ENCODE measurements at regions not wholly inside any gene's neighbourhood (a gene's known extent, or its start where the extent isn't known, plus 50 kb on each side); places are given as distances from the start of the nearest gene placed in this dataset.

DNA sequence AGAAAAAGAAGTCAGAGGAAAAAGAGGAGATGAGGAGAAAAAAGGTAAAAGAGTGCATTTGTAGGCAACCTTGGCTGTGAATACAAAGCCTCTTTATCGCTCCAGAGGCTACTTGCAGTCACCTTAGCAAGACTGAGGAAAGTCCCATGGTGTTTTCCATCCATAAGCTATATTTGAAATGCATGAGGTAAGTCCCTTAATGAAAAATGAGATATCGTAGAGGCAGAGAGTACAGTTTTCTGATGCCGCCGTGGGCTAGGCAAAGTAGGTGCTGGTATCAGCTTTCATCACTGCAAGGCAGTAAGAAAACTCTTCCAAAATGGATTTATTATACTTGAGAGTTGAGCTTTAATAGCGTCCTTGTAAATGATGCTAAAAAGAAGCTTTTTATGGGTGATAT, 186.8 kb downstream of the ASCL1 start:
- Histone ChIP-seq H2AFZ (ENCODE audit: low read depth) (no peak overlapping the region), H3K9me2 (no peaks in the 10 kb centered on the region), H3K27me3 (ENCODE audit: insufficient read depth) (no peaks in the 10 kb centered on the region), H3K36me3 (replicated peaks in 1 of 2; ENCODE audit: control insufficient read depth in 1 of 2, insufficient read depth in 2 of 2, low read length in 1 of 2) (no peaks in the 10 kb centered on the region), H3K4me2 (no peak overlapping the region), H4K20me1 (ENCODE audit: insufficient read depth) (no peaks in the 10 kb centered on the region), H3K9ac (no peak overlapping the region), H3K27ac (ENCODE audit: low read depth in 2 of 2, low read length in 1 of 2) (no peak overlapping the region), H3K79me2 (ENCODE audit: insufficient read depth) (no peaks in the 10 kb centered on the region), H3F3A (replicated peaks; ENCODE audit: insufficient read depth) (no peaks in the 10 kb centered on the region), H3K4me3 (ENCODE audit: low read depth in 2 of 2, low read length in 1 of 2) (no peak overlapping the region), H3K4me1 (ENCODE audit: control insufficient read depth in 1 of 2, insufficient read depth in 2 of 2, low read depth in 1 of 2, low read length in 1 of 2) (peaks cover 0 to 2% of the 10 kb centered on the region in 2 experiments; a peak in 1 of 4 replicates), H3K9me3 (no peaks in the 10 kb centered on the region; the same call in 1 of the 2 replicates)
- 39% methylated on average over 5 of the region's 5 CpGs for WGBS (ENCODE audit: low lambda C conversion rate)
- POLR2A ChIA-PET: no interaction called here
- CTCF ChIA-PET: interaction anchor here (1.9 kb wide), 1 partner anchor 13 kb away, joined by 5 read pairs; no protein-coding TSS in a partner anchor
- no peak for DNase-seq
- TF ChIP-seq, protein P1, sequence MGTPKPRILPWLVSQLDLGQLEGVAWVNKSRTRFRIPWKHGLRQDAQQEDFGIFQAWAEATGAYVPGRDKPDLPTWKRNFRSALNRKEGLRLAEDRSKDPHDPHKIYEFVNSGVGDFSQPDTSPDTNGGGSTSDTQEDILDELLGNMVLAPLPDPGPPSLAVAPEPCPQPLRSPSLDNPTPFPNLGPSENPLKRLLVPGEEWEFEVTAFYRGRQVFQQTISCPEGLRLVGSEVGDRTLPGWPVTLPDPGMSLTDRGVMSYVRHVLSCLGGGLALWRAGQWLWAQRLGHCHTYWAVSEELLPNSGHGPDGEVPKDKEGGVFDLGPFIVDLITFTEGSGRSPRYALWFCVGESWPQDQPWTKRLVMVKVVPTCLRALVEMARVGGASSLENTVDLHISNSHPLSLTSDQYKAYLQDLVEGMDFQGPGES (IDR thresholded peaks at IDR 0.05; ENCODE audit: low read depth, low read length): no peak
- no peak for TF ChIP-seq FOXJ3 (CRISPR knock-in tag; IDR thresholded peaks at IDR 0.05)
- TF ChIP-seq, protein P2, sequence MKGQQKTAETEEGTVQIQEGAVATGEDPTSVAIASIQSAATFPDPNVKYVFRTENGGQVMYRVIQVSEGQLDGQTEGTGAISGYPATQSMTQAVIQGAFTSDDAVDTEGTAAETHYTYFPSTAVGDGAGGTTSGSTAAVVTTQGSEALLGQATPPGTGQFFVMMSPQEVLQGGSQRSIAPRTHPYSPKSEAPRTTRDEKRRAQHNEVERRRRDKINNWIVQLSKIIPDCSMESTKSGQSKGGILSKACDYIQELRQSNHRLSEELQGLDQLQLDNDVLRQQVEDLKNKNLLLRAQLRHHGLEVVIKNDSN (IDR thresholded peaks at IDR 0.05; ENCODE audit: borderline replicate concordance, low read depth): no peak
- TF ChIP-seq CHD2 (IDR thresholded peaks at IDR 0.05; ENCODE audit: low read length, partially characterized antibody): no peak
- no peak for TF ChIP-seq RCOR1 (IDR thresholded peaks at IDR 0.05; ENCODE audit: low read length)
- no peak for TF ChIP-seq TAF1 (IDR thresholded peaks at IDR 0.05; ENCODE audit: borderline replicate concordance, low read depth, low read length)
- TF ChIP-seq RAD21 (IDR thresholded peaks at IDR 0.05; ENCODE audit: low read length): no peak
- no peak for TF ChIP-seq POLR2AphosphoS5 (IDR thresholded peaks at IDR 0.05; ENCODE audit: low read depth, low read length)
- TF ChIP-seq, protein P3, sequence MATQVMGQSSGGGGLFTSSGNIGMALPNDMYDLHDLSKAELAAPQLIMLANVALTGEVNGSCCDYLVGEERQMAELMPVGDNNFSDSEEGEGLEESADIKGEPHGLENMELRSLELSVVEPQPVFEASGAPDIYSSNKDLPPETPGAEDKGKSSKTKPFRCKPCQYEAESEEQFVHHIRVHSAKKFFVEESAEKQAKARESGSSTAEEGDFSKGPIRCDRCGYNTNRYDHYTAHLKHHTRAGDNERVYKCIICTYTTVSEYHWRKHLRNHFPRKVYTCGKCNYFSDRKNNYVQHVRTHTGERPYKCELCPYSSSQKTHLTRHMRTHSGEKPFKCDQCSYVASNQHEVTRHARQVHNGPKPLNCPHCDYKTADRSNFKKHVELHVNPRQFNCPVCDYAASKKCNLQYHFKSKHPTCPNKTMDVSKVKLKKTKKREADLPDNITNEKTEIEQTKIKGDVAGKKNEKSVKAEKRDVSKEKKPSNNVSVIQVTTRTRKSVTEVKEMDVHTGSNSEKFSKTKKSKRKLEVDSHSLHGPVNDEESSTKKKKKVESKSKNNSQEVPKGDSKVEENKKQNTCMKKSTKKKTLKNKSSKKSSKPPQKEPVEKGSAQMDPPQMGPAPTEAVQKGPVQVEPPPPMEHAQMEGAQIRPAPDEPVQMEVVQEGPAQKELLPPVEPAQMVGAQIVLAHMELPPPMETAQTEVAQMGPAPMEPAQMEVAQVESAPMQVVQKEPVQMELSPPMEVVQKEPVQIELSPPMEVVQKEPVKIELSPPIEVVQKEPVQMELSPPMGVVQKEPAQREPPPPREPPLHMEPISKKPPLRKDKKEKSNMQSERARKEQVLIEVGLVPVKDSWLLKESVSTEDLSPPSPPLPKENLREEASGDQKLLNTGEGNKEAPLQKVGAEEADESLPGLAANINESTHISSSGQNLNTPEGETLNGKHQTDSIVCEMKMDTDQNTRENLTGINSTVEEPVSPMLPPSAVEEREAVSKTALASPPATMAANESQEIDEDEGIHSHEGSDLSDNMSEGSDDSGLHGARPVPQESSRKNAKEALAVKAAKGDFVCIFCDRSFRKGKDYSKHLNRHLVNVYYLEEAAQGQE (IDR thresholded peaks at IDR 0.05; ENCODE audit: low read depth, low read length): no peak
- TF ChIP-seq, protein P4, sequence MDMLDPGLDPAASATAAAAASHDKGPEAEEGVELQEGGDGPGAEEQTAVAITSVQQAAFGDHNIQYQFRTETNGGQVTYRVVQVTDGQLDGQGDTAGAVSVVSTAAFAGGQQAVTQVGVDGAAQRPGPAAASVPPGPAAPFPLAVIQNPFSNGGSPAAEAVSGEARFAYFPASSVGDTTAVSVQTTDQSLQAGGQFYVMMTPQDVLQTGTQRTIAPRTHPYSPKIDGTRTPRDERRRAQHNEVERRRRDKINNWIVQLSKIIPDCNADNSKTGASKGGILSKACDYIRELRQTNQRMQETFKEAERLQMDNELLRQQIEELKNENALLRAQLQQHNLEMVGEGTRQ (IDR thresholded peaks at IDR 0.05; ENCODE audit: borderline replicate concordance, low read depth, low read length): no peak
- TF ChIP-seq FOXM1 (IDR thresholded peaks at IDR 0.05; ENCODE audit: low read depth): no peak
- no peak for TF ChIP-seq GATA2 (CRISPR knock-in tag; IDR thresholded peaks at IDR 0.05)
- no peak for TF ChIP-seq MEF2A (IDR thresholded peaks at IDR 0.05; ENCODE audit: borderline replicate concordance, low read depth)
- no peak for TF ChIP-seq MXI1 (IDR thresholded peaks at IDR 0.05; ENCODE audit: low read depth, low read length)
